Keratinocyte (primary cell): ENCODE measurements at regions not wholly inside any gene's neighbourhood (a gene's known extent, or its start where the extent isn't known, plus 50 kb on each side); places are given as distances from the start of the nearest gene placed in this dataset.

ENCODE experiments used
- DNase-seq: peaks from one replicate; pipeline ENCODE4 v3.0.0-alpha.2; 2011; ENCODE audit warnings: low read depth, missing footprints, low spot score
- FAIRE-seq: peaks from 2 replicates; lab custom pipeline; 2011; peaks lifted over from hg19 to GRCh38; lab: Jason Lieb, UNC
- H2AFZ ChIP-seq: 2 replicates; pipeline ENCODE4 v1.6.0; 2012; ENCODE audit warnings: low read length, control low read depth, inconsistent platforms; ENCODE audit not compliant: control insufficient read depth
- H3K27ac ChIP-seq: 2 replicates; pipeline ENCODE4 v1.5.1; 2011; ENCODE audit warnings: low read length; ENCODE audit not compliant: control insufficient read depth, insufficient read depth
- H3K27me3 ChIP-seq: 3 replicates; pipeline ENCODE4 v1.6.0; 2011; ENCODE audit warnings: low read length; ENCODE audit not compliant: control insufficient read depth, insufficient read depth; ENCODE audit errors: extremely low read depth
- H3K36me3 ChIP-seq, 2 experiments: 2 replicates in 1 of 2; 3 replicates in 1 of 2; pipeline ENCODE4 v1.5.1; 2011; ENCODE audit warnings: low read length in 2 of 2, mild to moderate bottlenecking in 1 of 2; ENCODE audit not compliant: control insufficient read depth in 2 of 2, insufficient read depth in 2 of 2; ENCODE audit errors: extremely low read depth in 1 of 2
- H3K4me1 ChIP-seq: 3 replicates; pipeline ENCODE4 v1.5.1; 2011; ENCODE audit warnings: low read length; ENCODE audit not compliant: control insufficient read depth, insufficient read depth; ENCODE audit errors: extremely low read depth
- H3K4me2 ChIP-seq: 3 replicates; pipeline ENCODE4 v1.6.0; 2011; ENCODE audit warnings: low read depth, low read length; ENCODE audit not compliant: control insufficient read depth, insufficient read depth; ENCODE audit errors: extremely low read depth
- H3K4me3 ChIP-seq, 3 experiments: fragments of 200-600 bp in 1 of 3; sonication (generic) in 1 of 3; 2 replicates in 2 of 3; 3 replicates in 1 of 3; pipeline ENCODE4 v1.5.1; 2011 to 2016; ENCODE audit warnings: low read length in 3 of 3, mild to moderate bottlenecking in 3 of 3, control low read depth in 2 of 3, inconsistent platforms in 1 of 3, low read depth in 1 of 3, mixed read lengths in 1 of 3, mixed run types in 1 of 3, moderate library complexity in 1 of 3; ENCODE audit not compliant: control insufficient read depth in 2 of 3, insufficient read depth in 2 of 3; ENCODE audit errors: extremely low read depth in 1 of 3
- H3K79me2 ChIP-seq: 2 replicates; pipeline ENCODE4 v1.6.0; 2012; ENCODE audit warnings: low read length; ENCODE audit not compliant: control insufficient read depth, insufficient read depth
- H3K9ac ChIP-seq: 3 replicates; pipeline ENCODE4 v1.6.0; 2011; ENCODE audit warnings: low read length; ENCODE audit not compliant: control insufficient read depth, insufficient read depth; ENCODE audit errors: extremely low read depth
- H3K9me1 ChIP-seq: 3 replicates; pipeline ENCODE4 v1.6.0; 2011; ENCODE audit warnings: low read length; ENCODE audit not compliant: control insufficient read depth, insufficient read depth; ENCODE audit errors: extremely low read depth
- H3K9me3 ChIP-seq: 2 replicates; pipeline ENCODE4 v1.5.1; 2012; ENCODE audit warnings: low read depth, low read length; ENCODE audit not compliant: control insufficient read depth
- H4K20me1 ChIP-seq: 3 replicates; pipeline ENCODE4 v1.6.0; 2011; ENCODE audit warnings: low read length; ENCODE audit not compliant: control insufficient read depth, insufficient read depth; ENCODE audit errors: extremely low read depth
- EZH2 ChIP-seq: IDR thresholded peaks from one replicate; pipeline ENCODE4 v1.6.1; 2012; ENCODE audit warnings: inconsistent platforms, mild to moderate bottlenecking, low read length, moderate library complexity
- dilution Hi-C: fragments of 300-500 bp; cut with MboI; formaldehyde crosslinking; loops from one replicate; pipeline ENCODE4 v1.7.0; 2020; ENCODE audit warnings: low sequenced_read_pairs; ENCODE audit not compliant: extremely low pct_ligation_motif_present
- TF ChIP-seq, protein P1 (sequence below), 3 experiments: IDR thresholded peaks in 1 of 3; conservative IDR thresholded peaks in 1 of 3; optimal IDR thresholded peaks in 1 of 3; 2 replicates in 2 of 3; 3 replicates in 1 of 3; pipeline versions ENCODE3 to v1.5.1; 2011; ENCODE audit warnings: low read length in 3 of 3, mild to moderate bottlenecking in 3 of 3, moderate library complexity in 2 of 3, control low read depth in 1 of 3, inconsistent platforms in 1 of 3; ENCODE audit not compliant: insufficient read depth in 2 of 3; ENCODE audit errors: extremely low read depth in 1 of 3

DNA sequence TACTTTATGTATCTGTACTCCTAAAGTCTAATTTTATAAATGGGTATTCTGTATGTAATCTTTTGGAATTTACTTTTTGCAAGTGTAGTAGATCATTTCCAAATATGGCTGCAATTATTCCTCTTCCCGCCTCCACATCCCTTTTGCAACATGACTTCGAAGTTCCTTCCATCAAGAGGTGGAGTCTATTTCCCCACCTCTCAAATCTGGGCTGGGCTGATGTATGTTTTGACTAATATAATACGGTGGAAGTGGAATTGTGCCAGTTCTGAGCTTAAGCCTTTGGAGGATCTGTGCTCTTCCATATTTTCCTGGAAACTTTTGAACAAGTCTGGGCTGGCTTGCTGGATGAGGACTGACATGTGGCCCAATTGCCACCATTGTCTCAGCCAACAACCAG, 155.9 kb downstream of the FGF18 start:
- Histone ChIP-seq H3K4me3 (no peak overlapping the region), H3K79me2 (no peaks in the 10 kb centered on the region), H2AFZ (no peak overlapping the region), H3K9me3 (no peaks in the 10 kb centered on the region), H3K36me3 (no peaks in the 10 kb centered on the region), H3K4me2 (no peak overlapping the region), H3K27ac (no peak overlapping the region), H3K9ac (no peak overlapping the region), H3K4me1 (no peaks in the 10 kb centered on the region), H3K27me3 (peaks cover 18% of the 10 kb centered on the region), H3K9me1 (no peaks in the 10 kb centered on the region), H4K20me1 (no peaks in the 10 kb centered on the region)
- DNase-seq (no peak), FAIRE-seq (no peak)
- dilution Hi-C loops: no loop called here
- TF ChIP-seq, protein P1, sequence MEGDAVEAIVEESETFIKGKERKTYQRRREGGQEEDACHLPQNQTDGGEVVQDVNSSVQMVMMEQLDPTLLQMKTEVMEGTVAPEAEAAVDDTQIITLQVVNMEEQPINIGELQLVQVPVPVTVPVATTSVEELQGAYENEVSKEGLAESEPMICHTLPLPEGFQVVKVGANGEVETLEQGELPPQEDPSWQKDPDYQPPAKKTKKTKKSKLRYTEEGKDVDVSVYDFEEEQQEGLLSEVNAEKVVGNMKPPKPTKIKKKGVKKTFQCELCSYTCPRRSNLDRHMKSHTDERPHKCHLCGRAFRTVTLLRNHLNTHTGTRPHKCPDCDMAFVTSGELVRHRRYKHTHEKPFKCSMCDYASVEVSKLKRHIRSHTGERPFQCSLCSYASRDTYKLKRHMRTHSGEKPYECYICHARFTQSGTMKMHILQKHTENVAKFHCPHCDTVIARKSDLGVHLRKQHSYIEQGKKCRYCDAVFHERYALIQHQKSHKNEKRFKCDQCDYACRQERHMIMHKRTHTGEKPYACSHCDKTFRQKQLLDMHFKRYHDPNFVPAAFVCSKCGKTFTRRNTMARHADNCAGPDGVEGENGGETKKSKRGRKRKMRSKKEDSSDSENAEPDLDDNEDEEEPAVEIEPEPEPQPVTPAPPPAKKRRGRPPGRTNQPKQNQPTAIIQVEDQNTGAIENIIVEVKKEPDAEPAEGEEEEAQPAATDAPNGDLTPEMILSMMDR (optimal IDR thresholded peaks at IDR 0.05 in 1 of 3, IDR thresholded peaks at IDR 0.05 in 1 of 3, conservative IDR thresholded peaks at IDR 0.05 in 1 of 3; ENCODE audit: extremely low read depth in 1 of 3, insufficient read depth in 2 of 3, low read length in 3 of 3): no peak
- no peak for TF ChIP-seq EZH2

DNA sequence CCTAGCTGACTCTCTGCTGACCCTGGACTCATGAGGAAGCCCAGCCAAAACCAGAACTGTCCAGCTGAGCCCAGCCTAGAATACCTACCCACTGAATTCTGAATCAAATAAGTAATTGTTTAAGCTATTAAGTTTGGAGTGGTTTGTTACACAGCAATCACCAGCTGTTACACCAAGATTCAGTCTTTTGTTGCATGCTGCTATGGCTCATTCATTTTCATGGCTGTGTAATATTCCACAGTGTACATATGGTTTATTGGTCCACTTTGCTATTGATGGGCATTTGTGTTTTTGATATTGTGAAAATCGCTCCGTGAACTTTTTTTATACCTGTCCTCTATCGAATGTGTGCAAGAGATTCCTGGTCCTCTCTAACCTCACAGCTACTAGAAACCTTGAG, 156.4 kb downstream of the FGF18 start:
- FAIRE-seq (no peak), DNase-seq (no peak)
- H3K27me3 ChIP-seq: peaks cover 18% of the 10 kb centered on the region
- no peaks in the 10 kb centered on the region for H3K36me3 ChIP-seq
- no peaks in the 10 kb centered on the region for H3K79me2 ChIP-seq
- H3K27ac ChIP-seq: no peak overlapping the region
- no peak overlapping the region for H3K4me3 ChIP-seq
- H2AFZ ChIP-seq: no peak overlapping the region
- no peaks in the 10 kb centered on the region for H4K20me1 ChIP-seq
- TF ChIP-seq, protein P1 (optimal IDR thresholded peaks at IDR 0.05 in 1 of 3, IDR thresholded peaks at IDR 0.05 in 1 of 3, conservative IDR thresholded peaks at IDR 0.05 in 1 of 3; ENCODE audit: extremely low read depth in 1 of 3, insufficient read depth in 2 of 3, low read length in 3 of 3): no peak
- TF ChIP-seq EZH2: no peak
- H3K4me2 ChIP-seq: no peak overlapping the region
- no peaks in the 10 kb centered on the region for H3K9me3 ChIP-seq
- dilution Hi-C loops: no loop called here
- H3K9me1 ChIP-seq: no peaks in the 10 kb centered on the region
- no peak overlapping the region for H3K9ac ChIP-seq
- no peaks in the 10 kb centered on the region for H3K4me1 ChIP-seq
